ENCODE measurements at regions not wholly inside any gene's neighbourhood (a gene's known extent, or its start where the extent isn't known, plus 50 kb on each side); places are given as distances from the start of the nearest gene placed in this dataset.

GRCh38 chr1:34444516-34444915 is 267.8 kb downstream of the C1orf94 start:
- no peak overlapping the region for H3K4me3 ChIP-seq (ENCODE audit: low read depth, low read length)
- no peak for TF ChIP-seq CTCF (IDR thresholded peaks at IDR 0.05; ENCODE audit: insufficient read depth, low read depth, low read length, missing control alignments)
- no peak for DNase-seq (ENCODE audit: low read depth)

- H3K4me3 ChIP-seq (ENCODE audit: low read depth, low read length) = no peak overlapping the region
- no peak for DNase-seq (ENCODE audit: low read depth)
- TF ChIP-seq CTCF (IDR thresholded peaks at IDR 0.05; ENCODE audit: insufficient read depth, low read depth, low read length, missing control alignments) = no peak
Observed at GRCh38 chr1:34450325-34450724, 273.6 kb downstream of the C1orf94 start.

- TF ChIP-seq CTCF (IDR thresholded peaks at IDR 0.05; ENCODE audit: insufficient read depth, low read depth, low read length, missing control alignments) = no peak
- DNase-seq (ENCODE audit: low read depth) = no peak
- H3K4me3 ChIP-seq (ENCODE audit: low read depth, low read length) = no peak overlapping the region
Observed at GRCh38 chr1:34452451-34452850, 275.7 kb downstream of the C1orf94 start.

DNA sequence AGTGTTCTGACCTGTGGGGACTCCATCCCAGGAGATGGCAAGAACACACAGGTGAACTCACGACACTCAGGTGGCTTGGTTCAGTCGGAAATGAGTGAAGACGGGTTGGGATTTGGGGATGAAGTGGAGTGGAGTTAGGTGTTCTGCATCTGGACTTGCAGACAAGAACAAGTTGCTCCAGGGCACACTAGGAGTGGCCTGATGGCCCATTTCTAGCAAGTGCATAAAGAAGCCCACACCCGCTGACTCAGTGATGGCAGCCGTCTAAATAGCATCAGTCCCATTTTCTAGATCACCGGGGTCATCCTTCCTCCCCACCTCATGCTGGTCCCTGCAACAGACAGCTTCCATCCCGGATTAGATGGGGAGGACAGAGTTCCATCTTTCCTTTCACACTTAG is 278.4 kb downstream of the C1orf94 start:
- no peak for DNase-seq (ENCODE audit: low read depth)
- H3K4me3 ChIP-seq (ENCODE audit: low read depth, low read length) = no peak overlapping the region
- no peak for TF ChIP-seq CTCF (IDR thresholded peaks at IDR 0.05; ENCODE audit: insufficient read depth, low read depth, low read length, missing control alignments)

DNA sequence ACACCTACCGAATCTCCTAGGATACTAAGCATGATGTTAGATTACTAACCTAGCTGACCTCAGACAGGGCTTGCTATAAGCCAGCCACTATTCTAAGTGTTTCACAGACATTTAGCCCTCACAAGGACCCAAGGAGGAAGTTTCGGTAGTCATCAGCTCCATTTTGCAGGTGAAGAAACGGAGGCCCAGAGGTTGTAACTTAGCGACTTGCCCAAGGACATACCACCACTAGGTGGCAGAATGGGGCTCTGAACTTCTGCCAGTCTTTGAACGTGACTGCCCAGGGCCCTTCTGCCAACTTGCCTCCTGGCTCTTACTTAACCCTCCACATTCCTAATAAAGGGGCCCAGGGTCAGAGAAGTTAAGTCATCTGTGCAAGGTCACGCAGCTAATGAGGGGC is 283.5 kb downstream of the C1orf94 start:
- peak; percentile 78 for TF ChIP-seq CTCF (IDR thresholded peaks at IDR 0.05; ENCODE audit: insufficient read depth, low read depth, low read length, missing control alignments)
- peak; percentile 79 for DNase-seq (ENCODE audit: low read depth)
- no peak overlapping the region for H3K4me3 ChIP-seq (ENCODE audit: low read depth, low read length)

DNA sequence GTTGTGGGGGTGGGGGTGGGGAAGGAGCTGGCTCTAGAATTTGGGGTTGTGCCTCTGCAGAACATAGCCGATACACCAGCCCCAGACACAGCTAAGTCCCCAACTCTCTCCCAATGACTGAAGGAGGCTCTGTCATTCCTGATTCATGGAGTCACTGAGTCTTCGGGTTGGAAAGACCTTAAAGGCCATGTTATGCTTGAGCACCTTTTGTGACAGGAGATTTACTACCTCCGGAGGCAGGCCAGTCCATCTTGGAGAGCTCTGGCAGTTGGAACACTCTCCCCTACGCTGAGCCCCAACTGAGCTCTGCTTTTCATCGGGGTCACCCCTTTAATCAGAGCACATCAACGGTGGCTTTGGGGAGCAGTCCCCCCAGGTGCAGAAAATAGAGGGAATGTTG is 284.4 kb upstream of the GJB5 start:
- TF ChIP-seq CTCF (IDR thresholded peaks at IDR 0.05; ENCODE audit: insufficient read depth, low read depth, low read length, missing control alignments) = no peak
- DNase-seq (ENCODE audit: low read depth) = no peak
- no peak overlapping the region for H3K4me3 ChIP-seq (ENCODE audit: low read depth, low read length)

GRCh38 chr1:34474566-34474965 is 280.3 kb upstream of the GJB5 start:
- no peak for DNase-seq (ENCODE audit: low read depth)
- no peak for TF ChIP-seq CTCF (IDR thresholded peaks at IDR 0.05; ENCODE audit: insufficient read depth, low read depth, low read length, missing control alignments)
- no peak overlapping the region for H3K4me3 ChIP-seq (ENCODE audit: low read depth, low read length)
